Loucy (cell line): ENCODE measurements at regions not wholly inside any gene's neighbourhood (a gene's known extent, or its start where the extent isn't known, plus 50 kb on each side); places are given as distances from the start of the nearest gene placed in this dataset.

Experiments used
- H2AFZ ChIP-seq: fragments of 200-600 bp; sonication (generic); 2 replicates; pipeline ENCODE4 v1.6.0; 2016; ENCODE audit warnings: antibody characterized with exemption, mild to moderate bottlenecking, low read length, moderate library complexity
- H3F3A ChIP-seq: fragments of 200-600 bp; 2 replicates; pipeline ENCODE4 v1.6.0; 2016; ENCODE audit warnings: antibody characterized with exemption, low read depth, mild to moderate bottlenecking
- H3K27me3 ChIP-seq: fragments of 200-600 bp; sonication (generic); 2 replicates; pipeline ENCODE4 v1.6.1; 2014; ENCODE audit warnings: low read length, mild to moderate bottlenecking; ENCODE audit not compliant: insufficient read depth, poor library complexity, severe bottlenecking
- H3K36me3 ChIP-seq: fragments of 200-600 bp; sonication (generic); 2 replicates; pipeline ENCODE4 v1.6.1; 2016; ENCODE audit warnings: low read length; ENCODE audit not compliant: insufficient read depth
- H3K4me1 ChIP-seq: fragments of 200-600 bp; sonication (generic); 2 replicates; pipeline ENCODE4 v1.5.1; 2014; ENCODE audit warnings: low read length, mild to moderate bottlenecking; ENCODE audit not compliant: insufficient read depth, poor library complexity, severe bottlenecking
- H3K4me2 ChIP-seq: fragments of 200-600 bp; sonication (generic); 2 replicates; pipeline ENCODE4 v1.6.0; 2014; ENCODE audit warnings: antibody characterized with exemption, low read length, low read depth, mild to moderate bottlenecking; ENCODE audit not compliant: poor library complexity, severe bottlenecking
- H3K4me3 ChIP-seq: fragments of 200-600 bp; sonication (generic); 2 replicates; pipeline ENCODE4 v1.5.1; 2014; ENCODE audit warnings: low read length, mild to moderate bottlenecking, mixed read lengths; ENCODE audit not compliant: poor library complexity, severe bottlenecking
- H3K79me2 ChIP-seq: fragments of 200-600 bp; sonication (generic); 2 replicates; pipeline ENCODE4 v1.6.1; 2014; ENCODE audit warnings: low read length; ENCODE audit not compliant: insufficient read depth
- H3K9ac ChIP-seq: fragments of 200-600 bp; sonication (generic); 2 replicates; pipeline ENCODE4 v1.6.0; 2014; ENCODE audit warnings: mild to moderate bottlenecking, low read depth, low read length, moderate library complexity; ENCODE audit not compliant: poor library complexity, severe bottlenecking
- H3K9me2 ChIP-seq: fragments of 200-600 bp; sonication (generic); replicated peaks from 2 replicates; pipeline ENCODE4 v1.6.1; 2016; ENCODE audit warnings: low read depth, low read length, mixed read lengths
- H3K9me3 ChIP-seq: fragments of 200-600 bp; sonication (generic); 2 replicates; pipeline ENCODE4 v1.6.1; 2014; ENCODE audit warnings: mild to moderate bottlenecking, antibody characterized with exemption, low read length, low read depth; ENCODE audit not compliant: insufficient read depth
- H4K20me1 ChIP-seq: fragments of 200-600 bp; sonication (generic); 2 replicates; pipeline ENCODE4 v1.6.0; 2014; ENCODE audit warnings: antibody characterized with exemption, low read length, mild to moderate bottlenecking; ENCODE audit not compliant: insufficient read depth, poor library complexity, severe bottlenecking
- EZH2phosphoT487 ChIP-seq: fragments of 200-600 bp; IDR thresholded peaks from 2 replicates; pipeline ENCODE4 v1.6.1; 2018; ENCODE audit warnings: antibody characterized with exemption, mild to moderate bottlenecking, moderate library complexity, borderline replicate concordance
- TF ChIP-seq, protein P1 (sequence below): fragments of 200-600 bp; sonication (generic); conservative IDR thresholded peaks from 2 replicates; pipeline ENCODE4 v1.5.1; 2014; ENCODE audit warnings: mild to moderate bottlenecking, antibody characterized with exemption, low read length

DNA sequence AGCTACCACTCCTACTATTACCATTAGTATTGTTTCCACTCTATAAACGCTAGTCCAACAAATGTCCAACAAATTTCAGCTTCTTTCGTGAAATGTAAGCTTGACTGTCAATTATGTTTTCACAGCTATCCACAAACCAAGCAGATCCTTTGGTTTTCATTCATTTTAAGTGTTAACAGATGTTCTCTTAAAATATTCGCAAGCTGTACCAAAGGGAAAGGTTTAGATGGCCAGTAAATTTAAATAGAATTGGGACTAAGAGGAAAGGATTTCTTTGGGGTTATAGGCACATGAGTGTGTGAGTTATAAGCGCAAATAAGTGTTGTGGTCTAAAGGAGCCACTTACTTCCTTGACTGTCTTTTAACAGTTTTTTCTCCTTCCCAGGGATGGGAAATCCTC lies 136.8 kb upstream of the ADRA1B start:
- H3K27me3 ChIP-seq, result no peaks in the 10 kb centered on the region
- no peaks in the 10 kb centered on the region for H3K79me2 ChIP-seq
- no peak overlapping the region for H2AFZ ChIP-seq
- TF ChIP-seq, protein P1, sequence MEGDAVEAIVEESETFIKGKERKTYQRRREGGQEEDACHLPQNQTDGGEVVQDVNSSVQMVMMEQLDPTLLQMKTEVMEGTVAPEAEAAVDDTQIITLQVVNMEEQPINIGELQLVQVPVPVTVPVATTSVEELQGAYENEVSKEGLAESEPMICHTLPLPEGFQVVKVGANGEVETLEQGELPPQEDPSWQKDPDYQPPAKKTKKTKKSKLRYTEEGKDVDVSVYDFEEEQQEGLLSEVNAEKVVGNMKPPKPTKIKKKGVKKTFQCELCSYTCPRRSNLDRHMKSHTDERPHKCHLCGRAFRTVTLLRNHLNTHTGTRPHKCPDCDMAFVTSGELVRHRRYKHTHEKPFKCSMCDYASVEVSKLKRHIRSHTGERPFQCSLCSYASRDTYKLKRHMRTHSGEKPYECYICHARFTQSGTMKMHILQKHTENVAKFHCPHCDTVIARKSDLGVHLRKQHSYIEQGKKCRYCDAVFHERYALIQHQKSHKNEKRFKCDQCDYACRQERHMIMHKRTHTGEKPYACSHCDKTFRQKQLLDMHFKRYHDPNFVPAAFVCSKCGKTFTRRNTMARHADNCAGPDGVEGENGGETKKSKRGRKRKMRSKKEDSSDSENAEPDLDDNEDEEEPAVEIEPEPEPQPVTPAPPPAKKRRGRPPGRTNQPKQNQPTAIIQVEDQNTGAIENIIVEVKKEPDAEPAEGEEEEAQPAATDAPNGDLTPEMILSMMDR, result no peak
- TF ChIP-seq EZH2phosphoT487, result no peak
- H3K4me2 ChIP-seq, result no peak overlapping the region
- no peak overlapping the region for H3K9ac ChIP-seq
- no peaks in the 10 kb centered on the region for H3K9me2 ChIP-seq
- no peaks in the 10 kb centered on the region for H3K4me1 ChIP-seq
- no peaks in the 10 kb centered on the region for H4K20me1 ChIP-seq
- no peak overlapping the region for H3K4me3 ChIP-seq
- no peaks in the 10 kb centered on the region for H3K36me3 ChIP-seq
- no peaks in the 10 kb centered on the region for H3K9me3 ChIP-seq
- H3F3A ChIP-seq, result no peaks in the 10 kb centered on the region

DNA sequence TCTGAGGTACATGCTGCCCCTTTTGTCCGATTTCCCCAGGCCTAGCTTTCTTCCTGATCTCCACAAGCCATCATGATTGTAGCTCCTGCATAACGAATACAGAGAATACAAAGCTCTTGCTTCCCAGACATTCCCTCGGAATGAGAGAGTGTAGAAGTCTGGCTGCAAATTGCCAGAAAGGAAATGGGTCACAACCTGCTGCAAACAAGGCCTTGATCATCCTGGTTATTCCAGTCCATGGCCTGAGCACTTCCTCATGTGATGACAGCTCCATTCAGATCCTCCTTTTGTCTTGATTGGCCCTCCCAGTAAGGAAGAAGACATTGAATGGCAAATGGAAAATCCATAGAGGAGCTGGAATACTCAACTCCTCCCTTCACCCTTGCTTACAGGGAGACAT lies 136.0 kb upstream of the ADRA1B start:
- no peak overlapping the region for H3K4me2 ChIP-seq
- H3K79me2 ChIP-seq, result no peaks in the 10 kb centered on the region
- no peaks in the 10 kb centered on the region for H3K27me3 ChIP-seq
- H4K20me1 ChIP-seq, result no peaks in the 10 kb centered on the region
- H3K9me3 ChIP-seq, result no peaks in the 10 kb centered on the region
- H3K36me3 ChIP-seq, result no peaks in the 10 kb centered on the region
- H2AFZ ChIP-seq, result no peak overlapping the region
- no peaks in the 10 kb centered on the region for H3F3A ChIP-seq
- TF ChIP-seq, protein P1, result no peak
- no peak for TF ChIP-seq EZH2phosphoT487
- no peak overlapping the region for H3K9ac ChIP-seq
- H3K9me2 ChIP-seq, result no peaks in the 10 kb centered on the region
- no peak overlapping the region for H3K4me3 ChIP-seq
- no peaks in the 10 kb centered on the region for H3K4me1 ChIP-seq

DNA sequence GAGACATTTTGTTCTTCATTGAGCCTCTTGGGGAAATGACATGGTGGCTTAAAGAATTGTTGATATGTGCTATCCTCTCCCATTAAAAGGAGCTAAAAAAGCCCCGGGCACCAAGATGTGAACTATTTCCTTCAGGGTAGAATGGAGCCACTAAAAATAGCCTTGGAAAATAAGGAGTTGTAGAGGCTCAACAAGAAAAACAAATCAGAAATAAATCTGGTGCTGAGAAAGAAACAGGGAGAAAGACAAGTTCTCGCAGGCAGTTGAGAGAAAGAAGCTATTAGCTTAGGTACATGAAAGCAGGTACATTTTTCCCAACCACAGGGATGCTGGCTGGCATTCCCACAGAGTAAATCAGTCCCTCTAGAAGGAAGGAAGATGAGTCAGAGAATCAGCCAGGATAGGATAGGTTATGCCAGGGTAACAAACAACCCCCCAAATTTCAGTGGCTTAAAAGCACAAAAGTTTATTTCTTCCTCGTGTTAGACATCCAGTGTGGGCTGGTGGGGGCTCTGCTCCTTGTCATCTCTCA lies 134.6 kb upstream of the ADRA1B start:
- H3K79me2 ChIP-seq, result no peaks in the 10 kb centered on the region
- H4K20me1 ChIP-seq, result no peaks in the 10 kb centered on the region
- no peaks in the 10 kb centered on the region for H3F3A ChIP-seq
- H3K9me2 ChIP-seq, result no peaks in the 10 kb centered on the region
- H3K9me3 ChIP-seq, result no peaks in the 10 kb centered on the region
- H2AFZ ChIP-seq, result no peak overlapping the region
- H3K9ac ChIP-seq, result no peak overlapping the region
- H3K4me3 ChIP-seq, result no peak overlapping the region
- H3K4me2 ChIP-seq, result no peak overlapping the region
- no peaks in the 10 kb centered on the region for H3K27me3 ChIP-seq
- no peaks in the 10 kb centered on the region for H3K4me1 ChIP-seq
- H3K36me3 ChIP-seq, result no peaks in the 10 kb centered on the region
- TF ChIP-seq, protein P1, result no peak
- no peak for TF ChIP-seq EZH2phosphoT487
